IMR-90 (cell line): ENCODE measurements at regions not wholly inside any gene's neighbourhood (a gene's known extent, or its start where the extent isn't known, plus 50 kb on each side); places are given as distances from the start of the nearest gene placed in this dataset.

Experiments
- RCOR1 ChIP-seq: IDR thresholded peaks from 2 replicates; pipeline ENCODE4 v1.6.1; 2012; ENCODE audit warnings: mild to moderate bottlenecking, low read length, improper control_type of control experiment; ENCODE audit not compliant: insufficient replicate concordance

GRCh38 chr5:87499478-87500410, 87.0 kb upstream of the CCNH start (continued):
- TF ChIP-seq RCOR1, result no peak
